ENCODE measurements at regions not wholly inside any gene's neighbourhood (a gene's known extent, or its start where the extent isn't known, plus 50 kb on each side); places are given as distances from the start of the nearest gene placed in this dataset.
A peak's percentile ranks its signal among the peaks of the same experiment; 100 is the strongest.

DNA sequence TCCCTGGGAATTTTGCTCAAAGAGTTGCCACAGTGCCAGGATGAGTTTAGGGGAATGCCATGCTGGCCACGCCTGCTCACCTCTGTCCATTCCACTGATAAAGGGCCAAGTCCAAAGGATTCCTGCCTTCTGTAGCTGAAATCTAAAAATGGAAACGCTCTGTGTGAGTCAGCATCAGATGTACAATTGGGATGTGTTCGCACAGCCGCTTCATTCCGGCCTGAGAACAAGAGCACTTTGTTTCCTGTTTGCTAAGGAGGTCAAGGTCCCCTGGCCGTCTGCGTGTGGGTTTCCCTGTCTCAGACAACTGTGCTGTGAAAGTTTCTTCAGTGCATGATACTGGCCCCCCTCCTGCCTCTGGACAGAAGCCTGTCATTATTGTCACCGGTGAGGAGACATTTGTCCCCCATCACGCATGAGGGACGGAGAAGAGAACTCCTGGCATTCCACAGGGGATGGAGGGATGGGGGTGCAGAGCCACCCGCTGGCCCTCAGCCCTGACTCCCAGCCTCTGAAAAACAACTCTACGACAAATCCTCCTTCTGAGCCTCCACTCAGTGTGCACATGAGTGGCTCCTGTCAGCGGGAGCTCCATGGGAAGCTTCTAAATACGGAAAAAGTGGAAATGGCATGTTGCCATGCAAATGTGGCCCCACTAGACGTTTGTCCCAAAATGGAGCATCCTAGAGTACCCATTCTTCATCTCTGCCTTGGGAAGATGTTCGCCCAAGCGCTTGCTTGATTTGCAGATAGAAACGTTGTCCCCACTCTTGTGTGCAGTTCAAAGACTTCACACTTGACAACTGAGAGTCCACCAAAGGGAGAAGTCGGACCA is 143.5 kb upstream of the AFDN start (continued):
- TF ChIP-seq, protein P1, sequence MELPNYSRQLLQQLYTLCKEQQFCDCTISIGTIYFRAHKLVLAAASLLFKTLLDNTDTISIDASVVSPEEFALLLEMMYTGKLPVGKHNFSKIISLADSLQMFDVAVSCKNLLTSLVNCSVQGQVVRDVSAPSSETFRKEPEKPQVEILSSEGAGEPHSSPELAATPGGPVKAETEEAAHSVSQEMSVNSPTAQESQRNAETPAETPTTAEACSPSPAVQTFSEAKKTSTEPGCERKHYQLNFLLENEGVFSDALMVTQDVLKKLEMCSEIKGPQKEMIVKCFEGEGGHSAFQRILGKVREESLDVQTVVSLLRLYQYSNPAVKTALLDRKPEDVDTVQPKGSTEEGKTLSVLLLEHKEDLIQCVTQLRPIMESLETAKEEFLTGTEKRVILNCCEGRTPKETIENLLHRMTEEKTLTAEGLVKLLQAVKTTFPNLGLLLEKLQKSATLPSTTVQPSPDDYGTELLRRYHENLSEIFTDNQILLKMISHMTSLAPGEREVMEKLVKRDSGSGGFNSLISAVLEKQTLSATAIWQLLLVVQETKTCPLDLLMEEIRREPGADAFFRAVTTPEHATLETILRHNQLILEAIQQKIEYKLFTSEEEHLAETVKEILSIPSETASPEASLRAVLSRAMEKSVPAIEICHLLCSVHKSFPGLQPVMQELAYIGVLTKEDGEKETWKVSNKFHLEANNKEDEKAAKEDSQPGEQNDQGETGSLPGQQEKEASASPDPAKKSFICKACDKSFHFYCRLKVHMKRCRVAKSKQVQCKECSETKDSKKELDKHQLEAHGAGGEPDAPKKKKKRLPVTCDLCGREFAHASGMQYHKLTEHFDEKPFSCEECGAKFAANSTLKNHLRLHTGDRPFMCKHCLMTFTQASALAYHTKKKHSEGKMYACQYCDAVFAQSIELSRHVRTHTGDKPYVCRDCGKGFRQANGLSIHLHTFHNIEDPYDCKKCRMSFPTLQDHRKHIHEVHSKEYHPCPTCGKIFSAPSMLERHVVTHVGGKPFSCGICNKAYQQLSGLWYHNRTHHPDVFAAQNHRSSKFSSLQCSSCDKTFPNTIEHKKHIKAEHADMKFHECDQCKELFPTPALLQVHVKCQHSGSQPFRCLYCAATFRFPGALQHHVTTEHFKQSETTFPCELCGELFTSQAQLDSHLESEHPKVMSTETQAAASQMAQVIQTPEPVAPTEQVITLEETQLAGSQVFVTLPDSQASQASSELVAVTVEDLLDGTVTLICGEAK (IDR thresholded peaks at IDR 0.05), result no peak
- TF ChIP-seq, protein P1 (CRISPR knock-in tag; IDR thresholded peaks at IDR 0.05), result peak; percentile 92; the same call in 1 of the 2 replicates
- TF ChIP-seq ZNF891 (CRISPR knock-in tag; IDR thresholded peaks at IDR 0.05), result peak; percentile 80
- peak; percentile 59; the same call in 1 of the 2 replicates for TF ChIP-seq SP140L (CRISPR knock-in tag; IDR thresholded peaks at IDR 0.05; ENCODE audit: borderline replicate concordance)
- peak; percentile 76; the same call in 1 of the 2 replicates for TF ChIP-seq ZNF441 (CRISPR knock-in tag; IDR thresholded peaks at IDR 0.05; ENCODE audit: borderline replicate concordance)
- peak; percentile 85 for TF ChIP-seq MIER2 (CRISPR knock-in tag; IDR thresholded peaks at IDR 0.05)
- TF ChIP-seq ZNF841 (CRISPR knock-in tag; IDR thresholded peaks at IDR 0.05; ENCODE audit: borderline replicate concordance), result no peak
- TF ChIP-seq CC2D1A (CRISPR knock-in tag; IDR thresholded peaks at IDR 0.05), result no peak
- TF ChIP-seq MED1 (CRISPR knock-in tag; IDR thresholded peaks at IDR 0.05), result peak; percentile 100
- TF ChIP-seq, protein P2, sequence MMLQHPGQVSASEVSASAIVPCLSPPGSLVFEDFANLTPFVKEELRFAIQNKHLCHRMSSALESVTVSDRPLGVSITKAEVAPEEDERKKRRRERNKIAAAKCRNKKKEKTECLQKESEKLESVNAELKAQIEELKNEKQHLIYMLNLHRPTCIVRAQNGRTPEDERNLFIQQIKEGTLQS (CRISPR knock-in tag; IDR thresholded peaks at IDR 0.05), result peak; percentile 99
- TF ChIP-seq, protein P3, sequence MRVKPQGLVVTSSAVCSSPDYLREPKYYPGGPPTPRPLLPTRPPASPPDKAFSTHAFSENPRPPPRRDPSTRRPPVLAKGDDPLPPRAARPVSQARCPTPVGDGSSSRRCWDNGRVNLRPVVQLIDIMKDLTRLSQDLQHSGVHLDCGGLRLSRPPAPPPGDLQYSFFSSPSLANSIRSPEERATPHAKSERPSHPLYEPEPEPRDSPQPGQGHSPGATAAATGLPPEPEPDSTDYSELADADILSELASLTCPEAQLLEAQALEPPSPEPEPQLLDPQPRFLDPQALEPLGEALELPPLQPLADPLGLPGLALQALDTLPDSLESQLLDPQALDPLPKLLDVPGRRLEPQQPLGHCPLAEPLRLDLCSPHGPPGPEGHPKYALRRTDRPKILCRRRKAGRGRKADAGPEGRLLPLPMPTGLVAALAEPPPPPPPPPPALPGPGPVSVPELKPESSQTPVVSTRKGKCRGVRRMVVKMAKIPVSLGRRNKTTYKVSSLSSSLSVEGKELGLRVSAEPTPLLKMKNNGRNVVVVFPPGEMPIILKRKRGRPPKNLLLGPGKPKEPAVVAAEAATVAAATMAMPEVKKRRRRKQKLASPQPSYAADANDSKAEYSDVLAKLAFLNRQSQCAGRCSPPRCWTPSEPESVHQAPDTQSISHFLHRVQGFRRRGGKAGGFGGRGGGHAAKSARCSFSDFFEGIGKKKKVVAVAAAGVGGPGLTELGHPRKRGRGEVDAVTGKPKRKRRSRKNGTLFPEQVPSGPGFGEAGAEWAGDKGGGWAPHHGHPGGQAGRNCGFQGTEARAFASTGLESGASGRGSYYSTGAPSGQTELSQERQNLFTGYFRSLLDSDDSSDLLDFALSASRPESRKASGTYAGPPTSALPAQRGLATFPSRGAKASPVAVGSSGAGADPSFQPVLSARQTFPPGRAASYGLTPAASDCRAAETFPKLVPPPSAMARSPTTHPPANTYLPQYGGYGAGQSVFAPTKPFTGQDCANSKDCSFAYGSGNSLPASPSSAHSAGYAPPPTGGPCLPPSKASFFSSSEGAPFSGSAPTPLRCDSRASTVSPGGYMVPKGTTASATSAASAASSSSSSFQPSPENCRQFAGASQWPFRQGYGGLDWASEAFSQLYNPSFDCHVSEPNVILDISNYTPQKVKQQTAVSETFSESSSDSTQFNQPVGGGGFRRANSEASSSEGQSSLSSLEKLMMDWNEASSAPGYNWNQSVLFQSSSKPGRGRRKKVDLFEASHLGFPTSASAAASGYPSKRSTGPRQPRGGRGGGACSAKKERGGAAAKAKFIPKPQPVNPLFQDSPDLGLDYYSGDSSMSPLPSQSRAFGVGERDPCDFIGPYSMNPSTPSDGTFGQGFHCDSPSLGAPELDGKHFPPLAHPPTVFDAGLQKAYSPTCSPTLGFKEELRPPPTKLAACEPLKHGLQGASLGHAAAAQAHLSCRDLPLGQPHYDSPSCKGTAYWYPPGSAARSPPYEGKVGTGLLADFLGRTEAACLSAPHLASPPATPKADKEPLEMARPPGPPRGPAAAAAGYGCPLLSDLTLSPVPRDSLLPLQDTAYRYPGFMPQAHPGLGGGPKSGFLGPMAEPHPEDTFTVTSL (CRISPR knock-in tag; IDR thresholded peaks at IDR 0.05; ENCODE audit: borderline replicate concordance), result peak; percentile 98
- TF ChIP-seq, protein P4, sequence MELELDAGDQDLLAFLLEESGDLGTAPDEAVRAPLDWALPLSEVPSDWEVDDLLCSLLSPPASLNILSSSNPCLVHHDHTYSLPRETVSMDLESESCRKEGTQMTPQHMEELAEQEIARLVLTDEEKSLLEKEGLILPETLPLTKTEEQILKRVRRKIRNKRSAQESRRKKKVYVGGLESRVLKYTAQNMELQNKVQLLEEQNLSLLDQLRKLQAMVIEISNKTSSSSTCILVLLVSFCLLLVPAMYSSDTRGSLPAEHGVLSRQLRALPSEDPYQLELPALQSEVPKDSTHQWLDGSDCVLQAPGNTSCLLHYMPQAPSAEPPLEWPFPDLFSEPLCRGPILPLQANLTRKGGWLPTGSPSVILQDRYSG (CRISPR knock-in tag; IDR thresholded peaks at IDR 0.05), result no peak
- peak; percentile 98 for TF ChIP-seq TBL1XR1 (IDR thresholded peaks at IDR 0.05; ENCODE audit: borderline replicate concordance, low read length, partially characterized antibody)
